ENCODE measurements at regions not wholly inside any gene's neighbourhood (a gene's known extent, or its start where the extent isn't known, plus 50 kb on each side); places are given as distances from the start of the nearest gene placed in this dataset.

- TF ChIP-seq CTCF (IDR thresholded peaks at IDR 0.05) (no peak), POLR2A (IDR thresholded peaks at IDR 0.05) (no peak)
Measured at GRCh38 chr2:133942398-133942797, 311.5 kb upstream of the MGAT5 start.
